ENCODE measurements at regions not wholly inside any gene's neighbourhood (a gene's known extent, or its start where the extent isn't known, plus 50 kb on each side); places are given as distances from the start of the nearest gene placed in this dataset.

DNA sequence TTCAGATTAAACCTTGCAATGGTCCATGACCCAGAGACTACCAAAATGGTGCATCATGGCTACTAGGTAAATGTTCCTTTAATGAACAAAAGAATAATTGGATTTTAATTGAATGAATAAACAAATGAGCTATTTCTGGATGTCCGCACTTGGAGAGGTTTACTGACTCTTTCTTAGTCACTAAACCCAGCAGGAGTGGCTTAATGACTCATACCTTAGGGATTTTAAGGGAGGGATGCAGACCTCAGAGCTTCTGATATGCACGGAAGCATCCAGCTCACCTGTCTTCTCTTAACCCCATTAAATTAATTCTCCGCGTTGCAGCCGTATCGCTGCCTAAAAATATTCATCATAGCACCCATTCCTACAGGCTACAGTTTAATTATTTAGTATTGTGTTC lies 970.0 kb upstream of the SLC35B3 start:
- no peak overlapping the region for H3K9ac ChIP-seq (ENCODE audit: low read depth in 1 of 2, low read length in 2 of 2)
- H3K36me3 ChIP-seq (ENCODE audit: control insufficient read depth in 4 of 4, insufficient read depth in 3 of 4, low read depth in 1 of 4, low read length in 3 of 4) = no peaks in the 10 kb centered on the region
- no peak overlapping the region for H3K27ac ChIP-seq (ENCODE audit: low read depth in 1 of 2, low read length in 2 of 2)
- no peaks in the 10 kb centered on the region for H3K9me3 ChIP-seq (ENCODE audit: control insufficient read depth in 4 of 4, low read length in 3 of 4)
- peaks cover 0 to 12% (median 0%) of the 10 kb centered on the region in 4 donors for H3K27me3 ChIP-seq (ENCODE audit: control insufficient read depth in 4 of 4, insufficient read depth in 4 of 4, low read length in 3 of 4)
- H3K4me1 ChIP-seq (ENCODE audit: control insufficient read depth in 4 of 4, insufficient read depth in 4 of 4, low read length in 3 of 4) = no peaks in the 10 kb centered on the region
- H3K4me3 ChIP-seq (ENCODE audit: low read depth in 1 of 3, low read length in 3 of 3) = no peak overlapping the region
- no peak for DNase-seq (ENCODE audit: low spot score)
- 87% methylated on average over 6 of the region's 6 CpGs for WGBS
- TF ChIP-seq, protein P1, sequence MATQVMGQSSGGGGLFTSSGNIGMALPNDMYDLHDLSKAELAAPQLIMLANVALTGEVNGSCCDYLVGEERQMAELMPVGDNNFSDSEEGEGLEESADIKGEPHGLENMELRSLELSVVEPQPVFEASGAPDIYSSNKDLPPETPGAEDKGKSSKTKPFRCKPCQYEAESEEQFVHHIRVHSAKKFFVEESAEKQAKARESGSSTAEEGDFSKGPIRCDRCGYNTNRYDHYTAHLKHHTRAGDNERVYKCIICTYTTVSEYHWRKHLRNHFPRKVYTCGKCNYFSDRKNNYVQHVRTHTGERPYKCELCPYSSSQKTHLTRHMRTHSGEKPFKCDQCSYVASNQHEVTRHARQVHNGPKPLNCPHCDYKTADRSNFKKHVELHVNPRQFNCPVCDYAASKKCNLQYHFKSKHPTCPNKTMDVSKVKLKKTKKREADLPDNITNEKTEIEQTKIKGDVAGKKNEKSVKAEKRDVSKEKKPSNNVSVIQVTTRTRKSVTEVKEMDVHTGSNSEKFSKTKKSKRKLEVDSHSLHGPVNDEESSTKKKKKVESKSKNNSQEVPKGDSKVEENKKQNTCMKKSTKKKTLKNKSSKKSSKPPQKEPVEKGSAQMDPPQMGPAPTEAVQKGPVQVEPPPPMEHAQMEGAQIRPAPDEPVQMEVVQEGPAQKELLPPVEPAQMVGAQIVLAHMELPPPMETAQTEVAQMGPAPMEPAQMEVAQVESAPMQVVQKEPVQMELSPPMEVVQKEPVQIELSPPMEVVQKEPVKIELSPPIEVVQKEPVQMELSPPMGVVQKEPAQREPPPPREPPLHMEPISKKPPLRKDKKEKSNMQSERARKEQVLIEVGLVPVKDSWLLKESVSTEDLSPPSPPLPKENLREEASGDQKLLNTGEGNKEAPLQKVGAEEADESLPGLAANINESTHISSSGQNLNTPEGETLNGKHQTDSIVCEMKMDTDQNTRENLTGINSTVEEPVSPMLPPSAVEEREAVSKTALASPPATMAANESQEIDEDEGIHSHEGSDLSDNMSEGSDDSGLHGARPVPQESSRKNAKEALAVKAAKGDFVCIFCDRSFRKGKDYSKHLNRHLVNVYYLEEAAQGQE (IDR thresholded peaks at IDR 0.05) = no peak
- TF ChIP-seq RAD21 (IDR thresholded peaks at IDR 0.05) = no peak

DNA sequence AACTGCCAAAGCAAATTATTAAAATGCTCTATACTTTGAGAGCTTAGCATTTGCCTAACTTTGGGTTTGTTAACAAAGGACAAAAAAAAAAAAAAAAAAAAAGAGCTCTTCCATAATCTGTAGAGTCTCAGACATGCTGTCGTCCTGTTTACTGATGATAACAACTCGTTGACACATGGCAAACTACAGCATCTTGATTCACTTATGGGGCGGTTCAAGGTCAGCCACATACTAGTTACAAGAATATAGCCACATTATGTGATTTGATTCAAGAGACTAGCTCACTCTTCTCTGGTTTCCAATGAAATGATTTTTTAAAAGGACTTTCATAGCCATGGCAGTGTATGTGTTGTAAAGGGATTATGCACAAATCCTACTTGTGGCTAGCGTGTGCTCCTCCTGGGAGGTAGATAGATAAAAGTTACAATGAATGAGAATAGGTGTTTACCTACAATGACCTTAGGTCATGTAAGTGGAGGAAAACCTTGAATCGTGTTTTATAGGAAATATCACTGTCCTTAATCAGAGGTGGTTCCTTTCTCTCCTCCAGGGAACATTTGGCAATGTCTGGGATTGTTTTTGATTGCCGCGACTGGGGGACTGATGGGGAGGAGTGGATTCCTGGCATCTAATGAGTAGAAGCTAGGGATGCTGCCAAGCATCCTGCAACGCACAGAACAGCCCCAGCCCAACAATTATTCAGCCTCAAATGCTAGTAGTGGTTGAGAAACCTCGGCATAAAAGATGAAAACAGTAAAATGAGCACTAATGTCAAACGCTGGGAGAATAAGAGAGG lies 969.2 kb upstream of the SLC35B3 start:
- no peaks in the 10 kb centered on the region for H3K36me3 ChIP-seq (ENCODE audit: control insufficient read depth in 4 of 4, insufficient read depth in 3 of 4, low read depth in 1 of 4, low read length in 3 of 4)
- H3K4me3 ChIP-seq (ENCODE audit: low read depth in 1 of 3, low read length in 3 of 3) = no peak overlapping the region
- no peak overlapping the region for H3K9ac ChIP-seq (ENCODE audit: low read depth in 1 of 2, low read length in 2 of 2)
- no peak for DNase-seq (ENCODE audit: low spot score)
- TF ChIP-seq TAF1 (conservative IDR thresholded peaks at IDR 0.05) (no peak), RAD21 (IDR thresholded peaks at IDR 0.05) (no peak), HNF4A (conservative IDR thresholded peaks at IDR 0.05) (no peak), HNF4G (IDR thresholded peaks at IDR 0.05) (no peak), SP1 (IDR thresholded peaks at IDR 0.05) (no peak), GABPA (IDR thresholded peaks at IDR 0.05 in 1 of 2, conservative IDR thresholded peaks at IDR 0.05 in 1 of 2) (no peak), RXRA (IDR thresholded peaks at IDR 0.05) (no peak), JUND (IDR thresholded peaks at IDR 0.05) (no peak), YY1 (IDR thresholded peaks at IDR 0.05) (no peak), FOXA1 (IDR thresholded peaks at IDR 0.05) (no peak), NR2F2 (IDR thresholded peaks at IDR 0.05) (no peak)
- TF ChIP-seq, protein P2, sequence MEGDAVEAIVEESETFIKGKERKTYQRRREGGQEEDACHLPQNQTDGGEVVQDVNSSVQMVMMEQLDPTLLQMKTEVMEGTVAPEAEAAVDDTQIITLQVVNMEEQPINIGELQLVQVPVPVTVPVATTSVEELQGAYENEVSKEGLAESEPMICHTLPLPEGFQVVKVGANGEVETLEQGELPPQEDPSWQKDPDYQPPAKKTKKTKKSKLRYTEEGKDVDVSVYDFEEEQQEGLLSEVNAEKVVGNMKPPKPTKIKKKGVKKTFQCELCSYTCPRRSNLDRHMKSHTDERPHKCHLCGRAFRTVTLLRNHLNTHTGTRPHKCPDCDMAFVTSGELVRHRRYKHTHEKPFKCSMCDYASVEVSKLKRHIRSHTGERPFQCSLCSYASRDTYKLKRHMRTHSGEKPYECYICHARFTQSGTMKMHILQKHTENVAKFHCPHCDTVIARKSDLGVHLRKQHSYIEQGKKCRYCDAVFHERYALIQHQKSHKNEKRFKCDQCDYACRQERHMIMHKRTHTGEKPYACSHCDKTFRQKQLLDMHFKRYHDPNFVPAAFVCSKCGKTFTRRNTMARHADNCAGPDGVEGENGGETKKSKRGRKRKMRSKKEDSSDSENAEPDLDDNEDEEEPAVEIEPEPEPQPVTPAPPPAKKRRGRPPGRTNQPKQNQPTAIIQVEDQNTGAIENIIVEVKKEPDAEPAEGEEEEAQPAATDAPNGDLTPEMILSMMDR (IDR thresholded peaks at IDR 0.05; ENCODE audit: low read depth, low read length, missing input control) = no peak
- TF ChIP-seq, protein P3, sequence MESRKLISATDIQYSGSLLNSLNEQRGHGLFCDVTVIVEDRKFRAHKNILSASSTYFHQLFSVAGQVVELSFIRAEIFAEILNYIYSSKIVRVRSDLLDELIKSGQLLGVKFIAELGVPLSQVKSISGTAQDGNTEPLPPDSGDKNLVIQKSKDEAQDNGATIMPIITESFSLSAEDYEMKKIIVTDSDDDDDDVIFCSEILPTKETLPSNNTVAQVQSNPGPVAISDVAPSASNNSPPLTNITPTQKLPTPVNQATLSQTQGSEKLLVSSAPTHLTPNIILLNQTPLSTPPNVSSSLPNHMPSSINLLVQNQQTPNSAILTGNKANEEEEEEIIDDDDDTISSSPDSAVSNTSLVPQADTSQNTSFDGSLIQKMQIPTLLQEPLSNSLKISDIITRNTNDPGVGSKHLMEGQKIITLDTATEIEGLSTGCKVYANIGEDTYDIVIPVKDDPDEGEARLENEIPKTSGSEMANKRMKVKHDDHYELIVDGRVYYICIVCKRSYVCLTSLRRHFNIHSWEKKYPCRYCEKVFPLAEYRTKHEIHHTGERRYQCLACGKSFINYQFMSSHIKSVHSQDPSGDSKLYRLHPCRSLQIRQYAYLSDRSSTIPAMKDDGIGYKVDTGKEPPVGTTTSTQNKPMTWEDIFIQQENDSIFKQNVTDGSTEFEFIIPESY (IDR thresholded peaks at IDR 0.05) = no peak
- TF ChIP-seq, protein P4, sequence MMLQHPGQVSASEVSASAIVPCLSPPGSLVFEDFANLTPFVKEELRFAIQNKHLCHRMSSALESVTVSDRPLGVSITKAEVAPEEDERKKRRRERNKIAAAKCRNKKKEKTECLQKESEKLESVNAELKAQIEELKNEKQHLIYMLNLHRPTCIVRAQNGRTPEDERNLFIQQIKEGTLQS (IDR thresholded peaks at IDR 0.05) = no peak
- TF ChIP-seq, protein P1 (IDR thresholded peaks at IDR 0.05) = no peak
- peaks cover 0 to 12% (median 0%) of the 10 kb centered on the region in 4 donors for H3K27me3 ChIP-seq (ENCODE audit: control insufficient read depth in 4 of 4, insufficient read depth in 4 of 4, low read length in 3 of 4)
- WGBS = 36% methylated on average over 10 of the region's 10 CpGs
- H3K27ac ChIP-seq (ENCODE audit: low read depth in 1 of 2, low read length in 2 of 2) = no peak overlapping the region
- H3K4me1 ChIP-seq (ENCODE audit: control insufficient read depth in 4 of 4, insufficient read depth in 4 of 4, low read length in 3 of 4) = no peaks in the 10 kb centered on the region
- no peaks in the 10 kb centered on the region for H3K9me3 ChIP-seq (ENCODE audit: control insufficient read depth in 4 of 4, low read length in 3 of 4)

Data from liver (tissue), 8 donors.